ENCODE measurements at regions not wholly inside any gene's neighbourhood (a gene's known extent, or its start where the extent isn't known, plus 50 kb on each side); places are given as distances from the start of the nearest gene placed in this dataset.

DNA sequence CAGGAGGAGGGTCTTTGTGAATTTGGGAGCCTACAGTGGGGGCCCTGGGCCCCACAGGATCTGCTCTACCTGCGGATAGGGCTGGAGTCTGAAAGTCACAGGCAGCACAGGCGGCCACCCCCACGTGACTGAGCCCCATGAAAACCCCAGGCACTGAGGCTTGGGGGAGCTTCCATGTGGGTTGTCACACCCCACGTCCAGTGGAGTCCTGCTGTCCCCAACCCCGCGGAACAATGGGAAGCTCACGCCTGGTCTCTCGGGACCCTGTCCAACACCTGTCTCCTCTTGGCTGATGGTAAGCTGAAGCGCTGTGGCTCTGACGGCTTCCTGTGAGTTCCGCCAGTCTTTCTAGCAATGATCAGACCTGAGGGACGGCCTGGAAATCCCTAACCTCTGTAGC is 85.8 kb downstream of the PTGR3 start:
- no peak overlapping the region for H3K9ac ChIP-seq (ENCODE audit: low read depth, low read length)
- no peak overlapping the region for H3K4ac ChIP-seq (ENCODE audit: low read depth, low read length)
- H4K5ac ChIP-seq (ENCODE audit: low read depth, low read length), result no peak overlapping the region
- H2BK120ac ChIP-seq (ENCODE audit: low read depth, low read length), result no peak overlapping the region
- no peak overlapping the region for H3K4me2 ChIP-seq (ENCODE audit: low read depth, low read length)
- no peak overlapping the region for H2AFZ ChIP-seq (replicated peaks; ENCODE audit: low read length, poor library complexity)
- no peaks in the 10 kb centered on the region; the same call in 1 of the 2 replicates for H3K9me1 ChIP-seq (ENCODE audit: insufficient read depth, low read length)
- no peak for ATAC-seq (ENCODE audit: low read depth)
- H3K36me3 ChIP-seq (ENCODE audit: control insufficient read depth, insufficient read depth, low read length), result no peaks in the 10 kb centered on the region
- no peak overlapping the region for H2AK5ac ChIP-seq (ENCODE audit: low read depth, low read length)
- no peak overlapping the region for H3K14ac ChIP-seq (replicated peaks; ENCODE audit: low read depth, low read length)
- no peak overlapping the region for H3K18ac ChIP-seq (ENCODE audit: low read depth, low read length)
- dilution Hi-C loops (cut with HindIII; ENCODE audit: low sequenced_read_pairs, unreplicated experiment), result no loop called here
- peaks cover 2% of the 10 kb centered on the region; the same call in 1 of the 2 replicates for H3K4me1 ChIP-seq (ENCODE audit: control insufficient read depth, insufficient read depth, low read length)
- ChIA-PET POLR2A (ENCODE audit: unreplicated experiment) (no interaction called here), CTCF (no interaction called here)
- in situ Hi-C loops (cut with MboI; ENCODE audit: low sequenced_read_pairs), result no loop called here
- no peaks in the 10 kb centered on the region; the same call in 1 of the 2 replicates for H4K20me1 ChIP-seq (ENCODE audit: insufficient read depth, low read length)
- TF ChIP-seq, protein P1, sequence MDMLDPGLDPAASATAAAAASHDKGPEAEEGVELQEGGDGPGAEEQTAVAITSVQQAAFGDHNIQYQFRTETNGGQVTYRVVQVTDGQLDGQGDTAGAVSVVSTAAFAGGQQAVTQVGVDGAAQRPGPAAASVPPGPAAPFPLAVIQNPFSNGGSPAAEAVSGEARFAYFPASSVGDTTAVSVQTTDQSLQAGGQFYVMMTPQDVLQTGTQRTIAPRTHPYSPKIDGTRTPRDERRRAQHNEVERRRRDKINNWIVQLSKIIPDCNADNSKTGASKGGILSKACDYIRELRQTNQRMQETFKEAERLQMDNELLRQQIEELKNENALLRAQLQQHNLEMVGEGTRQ (IDR thresholded peaks at IDR 0.05; ENCODE audit: low read depth, low read length), result no peak
- TF ChIP-seq, protein P2, sequence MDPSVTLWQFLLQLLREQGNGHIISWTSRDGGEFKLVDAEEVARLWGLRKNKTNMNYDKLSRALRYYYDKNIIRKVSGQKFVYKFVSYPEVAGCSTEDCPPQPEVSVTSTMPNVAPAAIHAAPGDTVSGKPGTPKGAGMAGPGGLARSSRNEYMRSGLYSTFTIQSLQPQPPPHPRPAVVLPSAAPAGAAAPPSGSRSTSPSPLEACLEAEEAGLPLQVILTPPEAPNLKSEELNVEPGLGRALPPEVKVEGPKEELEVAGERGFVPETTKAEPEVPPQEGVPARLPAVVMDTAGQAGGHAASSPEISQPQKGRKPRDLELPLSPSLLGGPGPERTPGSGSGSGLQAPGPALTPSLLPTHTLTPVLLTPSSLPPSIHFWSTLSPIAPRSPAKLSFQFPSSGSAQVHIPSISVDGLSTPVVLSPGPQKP (IDR thresholded peaks at IDR 0.05; ENCODE audit: borderline replicate concordance, low read depth, low read length), result no peak
- TF ChIP-seq BHLHE40 (IDR thresholded peaks at IDR 0.05; ENCODE audit: low read depth, low read length), result no peak
- no peak for TF ChIP-seq CEBPB (IDR thresholded peaks at IDR 0.05; ENCODE audit: low read depth, low read length)
- no peak for TF ChIP-seq RAD21 (IDR thresholded peaks at IDR 0.05; ENCODE audit: low read length)
- no peak for TF ChIP-seq CHD1 (IDR thresholded peaks at IDR 0.05; ENCODE audit: low read depth, low read length)
- no peak for TF ChIP-seq NFE2L2 (IDR thresholded peaks at IDR 0.05; ENCODE audit: low read depth, low read length)
- no peak for TF ChIP-seq POLR2A (IDR thresholded peaks at IDR 0.05; ENCODE audit: low read depth, low read length)
- TF ChIP-seq RCOR1 (IDR thresholded peaks at IDR 0.05; ENCODE audit: insufficient replicate concordance, low read length), result no peak
- no peak for TF ChIP-seq RFX5 (IDR thresholded peaks at IDR 0.05; ENCODE audit: low read depth, low read length)
- no peak for TF ChIP-seq MAFK (IDR thresholded peaks at IDR 0.05; ENCODE audit: low read depth, low read length)
- TF ChIP-seq, protein P3, sequence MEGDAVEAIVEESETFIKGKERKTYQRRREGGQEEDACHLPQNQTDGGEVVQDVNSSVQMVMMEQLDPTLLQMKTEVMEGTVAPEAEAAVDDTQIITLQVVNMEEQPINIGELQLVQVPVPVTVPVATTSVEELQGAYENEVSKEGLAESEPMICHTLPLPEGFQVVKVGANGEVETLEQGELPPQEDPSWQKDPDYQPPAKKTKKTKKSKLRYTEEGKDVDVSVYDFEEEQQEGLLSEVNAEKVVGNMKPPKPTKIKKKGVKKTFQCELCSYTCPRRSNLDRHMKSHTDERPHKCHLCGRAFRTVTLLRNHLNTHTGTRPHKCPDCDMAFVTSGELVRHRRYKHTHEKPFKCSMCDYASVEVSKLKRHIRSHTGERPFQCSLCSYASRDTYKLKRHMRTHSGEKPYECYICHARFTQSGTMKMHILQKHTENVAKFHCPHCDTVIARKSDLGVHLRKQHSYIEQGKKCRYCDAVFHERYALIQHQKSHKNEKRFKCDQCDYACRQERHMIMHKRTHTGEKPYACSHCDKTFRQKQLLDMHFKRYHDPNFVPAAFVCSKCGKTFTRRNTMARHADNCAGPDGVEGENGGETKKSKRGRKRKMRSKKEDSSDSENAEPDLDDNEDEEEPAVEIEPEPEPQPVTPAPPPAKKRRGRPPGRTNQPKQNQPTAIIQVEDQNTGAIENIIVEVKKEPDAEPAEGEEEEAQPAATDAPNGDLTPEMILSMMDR (conservative IDR thresholded peaks at IDR 0.05; ENCODE audit: low read depth, low read length), result no peak
- no peak for TF ChIP-seq FOS (IDR thresholded peaks at IDR 0.05; ENCODE audit: low read depth, low read length)
- no peak for TF ChIP-seq MAZ (IDR thresholded peaks at IDR 0.05; ENCODE audit: borderline replicate concordance, low read depth, low read length)
- no peak for TF ChIP-seq SMC3 (IDR thresholded peaks at IDR 0.05; ENCODE audit: low read depth, low read length)
- TF ChIP-seq MXI1 (IDR thresholded peaks at IDR 0.05; ENCODE audit: borderline replicate concordance, low read depth, low read length), result no peak
- no peak overlapping the region for H3K27ac ChIP-seq (ENCODE audit: insufficient read depth, low read length)
- H3K9me3 ChIP-seq (ENCODE audit: control insufficient read depth, insufficient read depth, low read length), result no peaks in the 10 kb centered on the region
- H2BK15ac ChIP-seq (ENCODE audit: low read depth, low read length), result no peak overlapping the region
- no peak overlapping the region for H3K23ac ChIP-seq (ENCODE audit: low read depth, low read length)
- BruUV-seq (replicated peaks), result no TSS peak
- no peak overlapping the region for H2BK5ac ChIP-seq (ENCODE audit: low read depth, low read length, poor library complexity, severe bottlenecking)
- no peak overlapping the region for H2AK9ac ChIP-seq (replicated peaks; ENCODE audit: low read depth, low read length, poor library complexity)
- H3K4me3 ChIP-seq (ENCODE audit: insufficient read depth, low read depth, low read length), result no peak overlapping the region
- H3K56ac ChIP-seq (ENCODE audit: extremely low read depth, insufficient read depth, low read length), result no peak overlapping the region
- H3K79me1 ChIP-seq (ENCODE audit: low read depth in 1 of 2, low read length in 2 of 2), result no peaks in the 10 kb centered on the region
- no peak overlapping the region for H2BK20ac ChIP-seq (ENCODE audit: low read depth, low read length)
- H4K91ac ChIP-seq (ENCODE audit: insufficient read depth, low read depth, low read length), result no peak overlapping the region
- no peak for DNase-seq
- intact Hi-C loops (cut with micrococcal nuclease), result no loop called here
- H4K8ac ChIP-seq (ENCODE audit: low read depth in 2 of 2, low read length in 2 of 2), result no peak overlapping the region
- 83% methylated on average over 8 of the region's 12 CpGs; no CpG with 5 or more reads in 1 of the 2 experiments for WGBS, 2 experiments (ENCODE audit: extremely low coverage in 2 of 2, insufficient read length in 1 of 2)
- peaks cover 22% of the 10 kb centered on the region for H3K27me3 ChIP-seq (ENCODE audit: control insufficient read depth, insufficient read depth, low read length)

Measured in IMR-90 (cell line).